ACC112 (cell line): ENCODE measurements at regions not wholly inside any gene's neighbourhood (a gene's known extent, or its start where the extent isn't known, plus 50 kb on each side); places are given as distances from the start of the nearest gene placed in this dataset.

Experiments used
- H2AFZ ChIP-seq: fragments of 200-600 bp; sonication (generic); one replicate; pipeline ENCODE4 v1.6.0; 2017; ENCODE audit warnings: antibody characterized with exemption, low read length; ENCODE audit not compliant: unreplicated experiment
- H3K27ac ChIP-seq: fragments of 200-600 bp; sonication (generic); 2 replicates; pipeline ENCODE4 v1.5.1; 2014; ENCODE audit warnings: low read depth, mild to moderate bottlenecking, antibody characterized with exemption, low read length, moderate library complexity
- H3K27me3 ChIP-seq: fragments of 200-600 bp; sonication (generic); 2 replicates; pipeline ENCODE4 v1.6.1; 2014; ENCODE audit warnings: mild to moderate bottlenecking, antibody characterized with exemption, low read length, moderate library complexity, mixed read lengths; ENCODE audit not compliant: insufficient read depth
- H3K36me3 ChIP-seq: fragments of 200-600 bp; sonication (generic); 2 replicates; pipeline ENCODE4 v1.6.1; 2016; ENCODE audit warnings: mild to moderate bottlenecking, antibody characterized with exemption, low read length, moderate library complexity, mixed read lengths; ENCODE audit not compliant: insufficient read depth
- H3K4me1 ChIP-seq: fragments of 200-600 bp; sonication (generic); one replicate; pipeline ENCODE4 v1.6.1; 2016; ENCODE audit warnings: low read length, mixed read lengths; ENCODE audit not compliant: insufficient read depth, unreplicated experiment, control insufficient read depth
- H3K4me3 ChIP-seq: fragments of 200-600 bp; sonication (generic); 2 replicates; pipeline ENCODE4 v1.5.1; 2014; ENCODE audit warnings: mild to moderate bottlenecking, low read depth, low read length
- H3K79me2 ChIP-seq: fragments of 200-600 bp; sonication (generic); one replicate; pipeline ENCODE4 v1.6.0; 2016; ENCODE audit warnings: low read length; ENCODE audit not compliant: control insufficient read depth, unreplicated experiment, insufficient read depth

GRCh38 chr3:124177071-124177470 is 185.1 kb upstream of the ROPN1 start:
- Histone ChIP-seq H3K36me3 (no peaks in the 10 kb centered on the region), H3K4me3 (no peak overlapping the region), H3K79me2 (no peaks in the 10 kb centered on the region), H3K4me1 (no peaks in the 10 kb centered on the region), H3K27me3 (peaks cover 32% of the 10 kb centered on the region), H2AFZ (no peak overlapping the region), H3K27ac (no peak overlapping the region)

- Histone ChIP-seq H3K79me2 (no peaks in the 10 kb centered on the region), H3K4me1 (no peaks in the 10 kb centered on the region), H3K27ac (no peak overlapping the region), H3K4me3 (no peak overlapping the region), H3K27me3 (peaks cover 43% of the 10 kb centered on the region), H2AFZ (no peak overlapping the region), H3K36me3 (no peaks in the 10 kb centered on the region)
Observed at GRCh38 chr3:124178531-124178930, 186.6 kb upstream of the ROPN1 start.

GRCh38 chr3:124200407-124200806 is 208.5 kb upstream of the ROPN1 start:
- Histone ChIP-seq H3K27me3 (peaks cover 91% of the 10 kb centered on the region), H3K36me3 (no peaks in the 10 kb centered on the region), H3K27ac (no peak overlapping the region), H3K4me1 (no peaks in the 10 kb centered on the region), H3K4me3 (no peak overlapping the region), H2AFZ (no peak overlapping the region), H3K79me2 (no peaks in the 10 kb centered on the region)

DNA sequence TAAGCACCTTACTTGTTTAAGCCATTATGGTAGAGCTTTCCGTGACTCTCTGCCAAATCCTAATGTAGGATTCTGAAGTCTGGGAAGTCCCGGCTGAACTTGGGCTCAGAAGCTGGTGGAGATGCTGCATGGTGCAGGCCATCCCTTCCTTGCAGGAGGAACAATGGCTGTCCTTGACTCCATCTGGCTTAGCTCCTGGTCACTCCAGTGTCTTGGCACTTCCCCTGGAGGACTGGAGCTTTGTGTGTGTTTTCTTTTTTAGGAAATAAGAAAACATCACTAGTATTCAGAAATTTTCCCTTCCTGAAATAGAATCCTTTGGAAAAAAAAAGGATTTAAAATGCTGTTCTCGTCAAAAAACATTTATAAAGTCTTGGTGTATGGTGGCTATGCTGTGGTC is 209.3 kb upstream of the ROPN1 start:
- Histone ChIP-seq H3K27me3 (peaks cover 95% of the 10 kb centered on the region), H3K27ac (no peak overlapping the region), H3K79me2 (no peaks in the 10 kb centered on the region), H2AFZ (no peak overlapping the region), H3K36me3 (no peaks in the 10 kb centered on the region), H3K4me1 (no peaks in the 10 kb centered on the region), H3K4me3 (no peak overlapping the region)

GRCh38 chr3:124201786-124202185 is 209.9 kb upstream of the ROPN1 start:
- Histone ChIP-seq H3K79me2 (no peaks in the 10 kb centered on the region), H3K4me3 (no peak overlapping the region), H3K27me3 (peaks cover 95% of the 10 kb centered on the region), H3K27ac (no peak overlapping the region), H2AFZ (no peak overlapping the region), H3K36me3 (no peaks in the 10 kb centered on the region), H3K4me1 (no peaks in the 10 kb centered on the region)

DNA sequence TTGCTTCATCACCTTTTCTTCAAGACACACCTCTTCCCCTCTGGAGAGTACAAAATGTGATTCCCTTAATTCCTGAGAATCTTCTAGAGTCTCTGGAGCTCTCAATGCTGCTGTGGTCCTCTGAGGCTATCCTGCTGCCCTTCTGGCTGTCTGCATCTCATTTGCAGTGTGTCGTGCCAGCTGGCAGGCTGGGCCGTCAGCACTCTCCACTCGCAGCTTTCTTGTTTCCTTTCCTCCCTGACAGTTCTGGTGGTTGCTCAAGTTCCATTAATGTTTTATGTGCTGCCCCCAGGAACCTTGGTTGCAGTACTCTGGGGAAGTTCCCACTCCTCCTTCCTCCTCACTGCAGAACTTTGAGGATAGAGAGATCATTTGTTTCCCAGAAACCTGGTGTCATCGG is 210.8 kb upstream of the ROPN1 start:
- Histone ChIP-seq H3K4me1 (no peaks in the 10 kb centered on the region), H3K27me3 (peaks cover 95% of the 10 kb centered on the region), H3K36me3 (no peaks in the 10 kb centered on the region), H3K27ac (no peak overlapping the region), H2AFZ (no peak overlapping the region), H3K79me2 (no peaks in the 10 kb centered on the region), H3K4me3 (no peak overlapping the region)

DNA sequence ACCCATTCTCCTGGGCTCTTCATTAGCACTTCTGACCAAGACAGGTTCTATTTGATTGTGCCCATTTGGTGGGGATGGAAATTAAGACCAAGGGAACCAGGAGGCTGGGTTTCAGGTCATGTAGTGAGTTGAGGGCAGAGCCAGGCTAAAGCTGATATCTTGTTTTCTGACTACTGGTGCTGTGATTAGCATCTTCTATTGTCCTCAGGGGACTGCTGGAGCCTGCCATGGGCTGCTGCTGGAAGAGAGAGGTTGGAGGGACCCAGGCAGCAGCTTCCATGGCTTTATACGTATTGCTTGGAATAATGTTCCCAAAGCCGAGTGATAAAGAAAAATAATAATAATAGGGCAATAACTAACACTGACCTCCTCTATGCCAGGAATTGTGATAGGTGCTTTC is 211.4 kb upstream of the ROPN1 start:
- Histone ChIP-seq H3K27me3 (peaks cover 95% of the 10 kb centered on the region), H3K79me2 (no peaks in the 10 kb centered on the region), H3K4me3 (no peak overlapping the region), H3K27ac (no peak overlapping the region), H2AFZ (no peak overlapping the region), H3K36me3 (no peaks in the 10 kb centered on the region), H3K4me1 (no peaks in the 10 kb centered on the region)

- Histone ChIP-seq H3K4me3 (no peak overlapping the region), H3K27me3 (peaks cover 87% of the 10 kb centered on the region), H3K4me1 (no peaks in the 10 kb centered on the region), H3K27ac (no peak overlapping the region), H2AFZ (no peak overlapping the region), H3K79me2 (no peaks in the 10 kb centered on the region), H3K36me3 (no peaks in the 10 kb centered on the region)
Observed at GRCh38 chr3:124206225-124207055, 214.5 kb upstream of the ROPN1 start.

DNA sequence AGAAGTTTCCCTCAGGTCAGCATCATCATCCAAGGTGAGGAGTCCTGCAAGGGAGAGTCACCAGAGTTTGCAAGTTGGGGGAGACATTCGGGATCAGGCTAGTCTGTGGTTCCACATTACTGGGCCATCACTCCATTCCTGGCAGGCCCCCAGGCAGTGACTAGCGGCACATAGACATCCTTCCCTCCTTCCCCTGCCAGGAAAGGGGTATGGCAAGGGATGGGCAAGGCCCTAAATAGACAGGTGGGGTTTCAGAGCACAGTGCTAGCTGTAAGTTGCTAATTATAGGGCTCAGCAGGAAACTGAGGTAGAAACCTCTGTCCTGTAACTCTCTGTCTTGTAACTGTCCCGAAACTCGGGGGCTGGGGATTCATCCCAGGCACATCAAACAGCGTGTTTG is 215.2 kb upstream of the ROPN1 start:
- no peak overlapping the region for H3K27ac ChIP-seq
- no peaks in the 10 kb centered on the region for H3K79me2 ChIP-seq
- no peak overlapping the region for H3K4me3 ChIP-seq
- H3K4me1 ChIP-seq: no peaks in the 10 kb centered on the region
- peaks cover 88% of the 10 kb centered on the region for H3K27me3 ChIP-seq
- no peak overlapping the region for H2AFZ ChIP-seq
- no peaks in the 10 kb centered on the region for H3K36me3 ChIP-seq

- no peaks in the 10 kb centered on the region for H3K4me1 ChIP-seq
- H3K27me3 ChIP-seq: peaks cover 91% of the 10 kb centered on the region
- no peak overlapping the region for H3K27ac ChIP-seq
- no peak overlapping the region for H2AFZ ChIP-seq
- no peaks in the 10 kb centered on the region for H3K79me2 ChIP-seq
- H3K36me3 ChIP-seq: no peaks in the 10 kb centered on the region
- H3K4me3 ChIP-seq: no peak overlapping the region
Observed at GRCh38 chr3:124207873-124208485, 216.1 kb upstream of the ROPN1 start.

DNA sequence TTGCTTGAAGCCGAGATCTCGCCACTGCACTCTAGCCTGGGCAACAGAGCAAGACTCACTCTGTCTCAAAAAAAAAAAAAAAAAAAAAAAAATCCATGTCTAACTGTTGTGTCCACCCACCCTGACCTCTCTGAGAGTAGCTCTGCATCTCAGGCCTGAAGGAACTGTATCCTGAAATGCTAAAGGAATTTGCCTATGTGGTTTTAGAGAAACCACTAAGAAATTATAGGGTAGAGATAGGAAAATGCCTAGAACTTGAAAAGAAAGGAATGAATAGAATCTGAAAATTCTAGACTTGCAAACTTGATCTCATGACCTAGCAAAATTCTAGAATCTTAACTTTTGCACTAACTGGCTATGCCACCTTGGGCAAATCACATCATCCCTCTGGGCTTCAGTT is 217.5 kb upstream of the ROPN1 start:
- Histone ChIP-seq H3K36me3 (no peaks in the 10 kb centered on the region), H3K27me3 (peaks cover 87% of the 10 kb centered on the region), H3K4me1 (no peaks in the 10 kb centered on the region), H3K4me3 (no peak overlapping the region), H2AFZ (no peak overlapping the region), H3K27ac (no peak overlapping the region), H3K79me2 (no peaks in the 10 kb centered on the region)
